Peyer's patch (tissue), 4 donors: ENCODE measurements at regions not wholly inside any gene's neighbourhood (a gene's known extent, or its start where the extent isn't known, plus 50 kb on each side); places are given as distances from the start of the nearest gene placed in this dataset.

ENCODE experiments used
- POLR2A ChIP-seq, 2 donors: fragments of 450-650 bp; IDR thresholded peaks; one replicate each; pipeline ENCODE4 v1.5.1; 2017; ENCODE audit warnings: antibody characterized with exemption in 2 of 2, mild to moderate bottlenecking in 2 of 2, moderate library complexity in 2 of 2
- TF ChIP-seq, protein P1 (sequence below), 6 experiments: fragments of 450-650 bp in 4 of 6; fragments of 200-600 bp in 2 of 6; sonication (generic) in 1 of 6; IDR thresholded peaks; one replicate each; pipeline ENCODE4 v1.5.1; 2017 to 2019; ENCODE audit warnings: antibody characterized with exemption in 6 of 6, mild to moderate bottlenecking in 3 of 6, moderate library complexity in 1 of 6

DNA sequence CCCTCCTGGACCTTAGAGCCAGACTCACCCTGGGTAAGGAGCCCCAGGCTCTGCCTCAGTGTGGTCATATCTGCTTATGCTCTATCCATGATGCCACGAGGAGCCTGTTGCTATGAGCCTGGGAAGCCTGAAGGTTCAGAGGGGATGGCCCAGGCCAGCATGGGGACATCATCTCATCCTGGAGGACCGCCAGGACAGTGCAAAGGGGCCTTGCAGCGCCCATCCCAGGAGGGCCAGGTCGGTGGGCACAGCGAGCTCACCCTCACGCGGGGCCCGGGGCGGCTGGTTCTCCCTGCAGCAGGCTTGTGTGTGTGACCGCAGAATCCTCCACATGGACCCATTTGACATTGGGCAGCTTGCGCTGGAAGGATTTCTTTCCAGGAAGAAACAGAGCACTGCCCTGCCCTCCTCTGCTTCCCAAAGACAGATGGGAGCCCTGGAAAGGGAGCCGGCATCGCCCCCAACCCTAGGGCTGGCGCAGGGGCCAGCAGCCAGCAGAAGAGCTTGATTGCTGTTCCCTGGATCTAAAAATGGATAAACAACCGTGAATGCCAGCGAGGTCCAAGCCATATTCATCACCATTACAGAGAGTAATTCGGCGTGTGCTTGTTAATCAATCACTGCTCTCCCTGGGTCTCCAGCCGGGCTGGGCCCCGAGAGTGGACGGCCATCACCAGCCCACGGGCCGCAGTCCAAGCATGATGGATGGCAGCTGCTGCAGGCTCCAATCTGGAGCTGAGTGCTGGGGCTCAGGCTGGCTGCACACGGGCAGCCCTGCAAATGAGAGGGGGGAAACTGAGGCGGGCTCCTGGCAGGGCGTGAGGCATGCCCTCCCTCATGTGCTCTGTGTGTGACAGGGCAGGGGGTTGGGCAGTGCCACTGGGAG lies 739.7 kb downstream of the BRD1 start:
- TF ChIP-seq, protein P1, sequence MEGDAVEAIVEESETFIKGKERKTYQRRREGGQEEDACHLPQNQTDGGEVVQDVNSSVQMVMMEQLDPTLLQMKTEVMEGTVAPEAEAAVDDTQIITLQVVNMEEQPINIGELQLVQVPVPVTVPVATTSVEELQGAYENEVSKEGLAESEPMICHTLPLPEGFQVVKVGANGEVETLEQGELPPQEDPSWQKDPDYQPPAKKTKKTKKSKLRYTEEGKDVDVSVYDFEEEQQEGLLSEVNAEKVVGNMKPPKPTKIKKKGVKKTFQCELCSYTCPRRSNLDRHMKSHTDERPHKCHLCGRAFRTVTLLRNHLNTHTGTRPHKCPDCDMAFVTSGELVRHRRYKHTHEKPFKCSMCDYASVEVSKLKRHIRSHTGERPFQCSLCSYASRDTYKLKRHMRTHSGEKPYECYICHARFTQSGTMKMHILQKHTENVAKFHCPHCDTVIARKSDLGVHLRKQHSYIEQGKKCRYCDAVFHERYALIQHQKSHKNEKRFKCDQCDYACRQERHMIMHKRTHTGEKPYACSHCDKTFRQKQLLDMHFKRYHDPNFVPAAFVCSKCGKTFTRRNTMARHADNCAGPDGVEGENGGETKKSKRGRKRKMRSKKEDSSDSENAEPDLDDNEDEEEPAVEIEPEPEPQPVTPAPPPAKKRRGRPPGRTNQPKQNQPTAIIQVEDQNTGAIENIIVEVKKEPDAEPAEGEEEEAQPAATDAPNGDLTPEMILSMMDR (IDR thresholded peaks at IDR 0.05), result no peak
- no peak for TF ChIP-seq POLR2A (IDR thresholded peaks at IDR 0.05)
